Trophoblast cell (in vitro differentiated cells and primary cell): ENCODE measurements at regions not wholly inside any gene's neighbourhood (a gene's known extent, or its start where the extent isn't known, plus 50 kb on each side); places are given as distances from the start of the nearest gene placed in this dataset.

ENCODE experiments used
- DNase-seq, 2 donors: peaks; one replicate each; pipeline ENCODE4 v3.0.0-alpha.2; 2016
- H2AFZ ChIP-seq: 2 replicates; pipeline ENCODE4 v1.6.1; 2013; ENCODE audit warnings: low read length, moderate library complexity, mild to moderate bottlenecking; ENCODE audit not compliant: insufficient read depth, poor library complexity
- H2AK5ac ChIP-seq: 2 replicates; pipeline ENCODE4 v1.6.1; 2013; ENCODE audit warnings: mild to moderate bottlenecking, low read length
- H2BK120ac ChIP-seq: 2 replicates; pipeline ENCODE4 v1.6.1; 2013; ENCODE audit warnings: low read length, mild to moderate bottlenecking, moderate library complexity; ENCODE audit not compliant: insufficient read depth, poor library complexity
- H2BK12ac ChIP-seq: 2 replicates; pipeline ENCODE4 v1.6.1; 2013; ENCODE audit warnings: mild to moderate bottlenecking, low read length, moderate library complexity
- H2BK5ac ChIP-seq: 2 replicates; pipeline ENCODE4 v1.6.1; 2013; ENCODE audit warnings: low read length, low read depth, moderate library complexity, mild to moderate bottlenecking; ENCODE audit not compliant: poor library complexity
- H3K14ac ChIP-seq: 2 replicates; pipeline ENCODE4 v1.6.1; 2013; ENCODE audit warnings: mild to moderate bottlenecking, low read length
- H3K18ac ChIP-seq: 2 replicates; pipeline ENCODE4 v1.6.1; 2013; ENCODE audit warnings: mild to moderate bottlenecking, low read length
- H3K23ac ChIP-seq: 2 replicates; pipeline ENCODE4 v1.6.1; 2013; ENCODE audit warnings: low read length
- H3K27ac ChIP-seq: 2 replicates; pipeline ENCODE4 v1.5.1; 2013; ENCODE audit warnings: low read depth, mild to moderate bottlenecking, inconsistent platforms, low read length, moderate library complexity
- H3K27me3 ChIP-seq: 2 replicates; pipeline ENCODE4 v1.6.1; 2013; ENCODE audit warnings: inconsistent platforms, mild to moderate bottlenecking, low read length, moderate library complexity; ENCODE audit not compliant: insufficient read depth
- H3K36me3 ChIP-seq, 2 experiments: 1 replicate in 1 of 2; 2 replicates in 1 of 2; pipeline ENCODE4 v1.6.1; 2013; ENCODE audit warnings: low read length in 2 of 2, mild to moderate bottlenecking in 2 of 2, moderate library complexity in 1 of 2; ENCODE audit not compliant: insufficient read depth in 2 of 2, control insufficient read depth in 1 of 2
- H3K4ac ChIP-seq: 2 replicates; pipeline ENCODE4 v1.6.1; 2013; ENCODE audit warnings: low read depth, mild to moderate bottlenecking, low read length, moderate library complexity
- H3K4me1 ChIP-seq, 2 experiments: 1 replicate in 1 of 2; 2 replicates in 1 of 2; pipeline ENCODE4 v1.6.1; 2013; ENCODE audit warnings: low read length in 2 of 2, mild to moderate bottlenecking in 2 of 2, moderate library complexity in 1 of 2; ENCODE audit not compliant: insufficient read depth in 2 of 2, control insufficient read depth in 1 of 2
- H3K4me2 ChIP-seq: 2 replicates; pipeline ENCODE4 v1.6.1; 2013; ENCODE audit warnings: inconsistent platforms, mild to moderate bottlenecking, low read length, moderate library complexity
- H3K4me3 ChIP-seq: 2 replicates; pipeline ENCODE4 v1.5.1; 2013; ENCODE audit warnings: mild to moderate bottlenecking, low read depth, low read length, inconsistent platforms
- H3K79me1 ChIP-seq: one replicate; pipeline ENCODE4 v1.6.1; 2013; ENCODE audit warnings: low read length
- H3K79me2 ChIP-seq: 2 replicates; pipeline ENCODE4 v1.6.1; 2013; ENCODE audit warnings: low read length, mild to moderate bottlenecking; ENCODE audit not compliant: control insufficient read depth, insufficient read depth, poor library complexity
- H3K9ac ChIP-seq: 2 replicates; pipeline ENCODE4 v1.6.1; 2013; ENCODE audit warnings: mild to moderate bottlenecking, low read length
- H3K9me3 ChIP-seq: 2 replicates; pipeline ENCODE4 v1.6.1; 2013; ENCODE audit warnings: low read depth, mild to moderate bottlenecking, control low read depth, inconsistent platforms, low read length; ENCODE audit not compliant: insufficient read depth
- H4K12ac ChIP-seq: 2 replicates; pipeline ENCODE4 v1.6.1; 2013; ENCODE audit warnings: low read depth, mild to moderate bottlenecking, low read length, moderate library complexity
- H4K8ac ChIP-seq: 2 replicates; pipeline ENCODE4 v1.6.1; 2013; ENCODE audit warnings: low read depth, mild to moderate bottlenecking, low read length, moderate library complexity
- H4K91ac ChIP-seq: one replicate; pipeline ENCODE4 v1.6.1; 2013; ENCODE audit warnings: low read depth, mild to moderate bottlenecking, low read length, moderate library complexity
- WGBS: extraction: QIAGEN DNeasy Blood & Tissue Kit; methylation state at CpG from one replicate; pipeline ENCODE4 v1.1.7; 2013; ENCODE audit warnings: missing lambda C conversion rate; ENCODE audit not compliant: insufficient read length, insufficient coverage; ENCODE audit errors: extremely low coverage; 5-methylcytosine and 5-hydroxymethylcytosine counted together

DNA sequence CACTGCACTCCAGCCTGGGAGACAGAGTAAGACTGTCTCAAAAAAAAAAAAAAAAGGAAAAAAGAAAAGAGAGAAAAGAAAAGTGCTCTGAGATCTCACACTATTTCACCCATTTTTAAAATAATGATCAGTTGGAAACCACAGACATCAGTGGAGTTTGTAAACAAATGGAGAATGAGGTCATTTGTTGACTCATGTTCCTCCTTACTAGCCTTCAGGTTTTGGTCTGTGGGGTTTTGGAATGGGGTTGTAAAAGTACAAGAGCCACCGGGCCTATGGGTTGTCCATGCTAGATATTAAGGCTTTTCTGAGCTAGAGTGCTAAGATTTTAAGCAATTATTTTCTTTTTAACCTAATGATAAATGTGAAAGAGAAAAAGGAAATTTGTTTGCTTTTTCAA lies 104.4 kb upstream of the PRL start:
- H3K36me3 ChIP-seq, result no peaks in the 10 kb centered on the region
- H3K23ac ChIP-seq, result no peak overlapping the region
- H4K12ac ChIP-seq, result no peak overlapping the region
- peaks cover 1% of the 10 kb centered on the region for H3K9me3 ChIP-seq
- H3K4me1 ChIP-seq, result no peaks in the 10 kb centered on the region
- no peaks in the 10 kb centered on the region for H3K79me2 ChIP-seq
- H3K9ac ChIP-seq, result no peak overlapping the region
- no CpG with 5 or more reads among the region's 1 CpG for WGBS
- H3K27me3 ChIP-seq, result no peaks in the 10 kb centered on the region
- no peak overlapping the region for H3K27ac ChIP-seq
- no peak overlapping the region for H3K18ac ChIP-seq
- H3K4ac ChIP-seq, result no peak overlapping the region
- H2AFZ ChIP-seq, result no peak overlapping the region
- no peaks in the 10 kb centered on the region for H3K79me1 ChIP-seq
- H2AK5ac ChIP-seq, result no peak overlapping the region
- DNase-seq, result no peak
- no peak overlapping the region for H2BK120ac ChIP-seq
- H3K14ac ChIP-seq, result no peak overlapping the region
- no peak overlapping the region for H4K91ac ChIP-seq
- H3K4me2 ChIP-seq, result no peak overlapping the region
- no peak overlapping the region for H3K4me3 ChIP-seq
- H2BK12ac ChIP-seq, result no peak overlapping the region
- no peak overlapping the region for H2BK5ac ChIP-seq
- no peak overlapping the region for H4K8ac ChIP-seq

DNA sequence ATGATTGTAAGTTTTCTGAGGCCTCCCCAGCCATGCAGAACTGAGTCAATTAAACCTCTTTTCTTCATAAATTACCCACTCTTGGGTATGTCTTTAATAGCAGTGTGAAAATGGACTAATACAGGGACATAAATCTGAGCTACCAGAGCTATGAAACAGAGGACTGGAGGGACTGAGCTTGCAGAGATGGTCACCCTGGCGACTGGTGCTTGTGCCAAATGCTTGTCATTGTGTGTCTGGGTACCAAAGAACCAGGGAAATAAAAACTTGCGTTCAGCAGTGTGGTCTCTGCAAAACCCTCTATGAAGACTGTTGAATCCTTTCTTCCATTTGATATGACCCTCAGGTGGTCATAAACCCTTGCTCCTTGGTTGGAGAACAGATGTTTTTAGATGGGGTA lies 105.1 kb upstream of the PRL start:
- no peak overlapping the region for H2BK12ac ChIP-seq
- H3K4ac ChIP-seq, result no peak overlapping the region
- H4K12ac ChIP-seq, result no peak overlapping the region
- no peak overlapping the region for H2BK120ac ChIP-seq
- H2AK5ac ChIP-seq, result no peak overlapping the region
- H2BK5ac ChIP-seq, result no peak overlapping the region
- H3K36me3 ChIP-seq, result no peaks in the 10 kb centered on the region
- H4K8ac ChIP-seq, result no peak overlapping the region
- H3K4me3 ChIP-seq, result no peak overlapping the region
- peaks cover 1% of the 10 kb centered on the region for H3K9me3 ChIP-seq
- H3K14ac ChIP-seq, result no peak overlapping the region
- no CpG with 5 or more reads among the region's 2 CpGs for WGBS
- no peaks in the 10 kb centered on the region for H3K4me1 ChIP-seq
- no peak overlapping the region for H3K27ac ChIP-seq
- no peak overlapping the region for H2AFZ ChIP-seq
- no peak overlapping the region for H3K4me2 ChIP-seq
- no peak overlapping the region for H3K18ac ChIP-seq
- no peaks in the 10 kb centered on the region for H3K79me1 ChIP-seq
- H3K27me3 ChIP-seq, result no peaks in the 10 kb centered on the region
- H4K91ac ChIP-seq, result no peak overlapping the region
- no peak overlapping the region for H3K9ac ChIP-seq
- H3K79me2 ChIP-seq, result no peaks in the 10 kb centered on the region
- H3K23ac ChIP-seq, result no peak overlapping the region
- DNase-seq, result no peak

DNA sequence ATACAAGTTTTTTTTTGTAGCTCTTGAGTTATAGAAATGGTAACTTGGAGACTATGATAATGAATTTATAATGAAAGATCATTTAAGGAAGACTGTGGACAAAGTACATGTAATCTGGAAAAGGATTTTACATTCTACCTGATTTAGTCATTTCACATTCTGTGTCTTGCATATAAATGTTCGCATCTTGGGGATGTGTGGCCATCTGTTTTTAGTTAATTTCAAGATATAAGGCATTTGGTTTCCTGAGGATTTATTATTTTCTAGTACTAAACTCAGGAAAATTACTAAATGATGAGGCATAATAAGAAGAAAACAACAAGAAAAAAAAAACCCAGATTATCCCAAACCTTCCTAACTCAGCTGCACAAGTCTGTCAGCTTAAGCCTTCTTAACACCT lies 112.7 kb upstream of the PRL start:
- no peak overlapping the region for H2AFZ ChIP-seq
- no peak overlapping the region for H3K27ac ChIP-seq
- DNase-seq, result no peak
- no peak overlapping the region for H2AK5ac ChIP-seq
- no peak overlapping the region for H4K8ac ChIP-seq
- no peak overlapping the region for H4K91ac ChIP-seq
- no peaks in the 10 kb centered on the region for H3K4me1 ChIP-seq
- no peak overlapping the region for H2BK12ac ChIP-seq
- H3K36me3 ChIP-seq, result no peaks in the 10 kb centered on the region
- H3K79me2 ChIP-seq, result no peaks in the 10 kb centered on the region
- no peak overlapping the region for H3K4me2 ChIP-seq
- no peaks in the 10 kb centered on the region for H3K9me3 ChIP-seq
- H2BK5ac ChIP-seq, result no peak overlapping the region
- H3K23ac ChIP-seq, result no peak overlapping the region
- H3K27me3 ChIP-seq, result no peaks in the 10 kb centered on the region
- H3K4ac ChIP-seq, result no peak overlapping the region
- no peaks in the 10 kb centered on the region for H3K79me1 ChIP-seq
- H3K14ac ChIP-seq, result no peak overlapping the region
- H3K4me3 ChIP-seq, result no peak overlapping the region
- H3K9ac ChIP-seq, result no peak overlapping the region
- no peak overlapping the region for H4K12ac ChIP-seq
- H2BK120ac ChIP-seq, result no peak overlapping the region
- WGBS, result no CpG with 5 or more reads among the region's 1 CpG
- no peak overlapping the region for H3K18ac ChIP-seq

DNA sequence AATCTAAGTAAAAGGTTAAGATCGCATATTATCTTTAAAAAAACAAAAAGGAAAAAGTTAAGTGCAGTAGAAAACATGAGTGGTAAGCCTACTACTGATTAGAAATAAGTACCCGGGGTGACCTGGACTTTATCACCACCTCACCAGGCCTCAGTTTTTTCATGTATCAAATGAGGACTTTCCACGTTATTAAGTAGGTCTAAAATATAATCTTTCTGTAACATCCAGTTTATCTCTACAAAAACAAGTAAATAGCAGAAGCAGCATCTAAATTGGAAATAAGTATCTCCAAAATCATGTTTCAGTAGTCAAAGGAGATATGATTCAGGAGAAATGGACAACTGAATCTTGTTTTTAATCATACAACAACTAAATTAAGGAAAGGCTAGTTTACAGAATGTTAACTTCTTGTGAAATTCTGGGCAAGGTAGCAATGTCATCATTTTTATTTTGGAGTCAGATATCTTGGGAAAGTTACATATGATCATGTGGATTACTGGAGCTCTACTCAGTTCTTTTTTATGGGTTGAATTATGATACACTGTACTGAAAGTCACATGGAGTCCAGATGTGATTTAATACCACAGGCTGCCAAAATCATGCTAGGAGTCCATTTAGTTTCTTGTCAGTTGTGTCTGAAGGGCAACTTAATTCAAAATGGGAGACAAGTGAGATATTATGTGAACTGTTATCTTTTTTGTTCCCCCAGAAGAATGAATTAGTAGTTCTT lies 114.7 kb upstream of the PRL start:
- Histone ChIP-seq H4K8ac (no peak overlapping the region), H3K79me2 (no peaks in the 10 kb centered on the region), H3K9me3 (no peaks in the 10 kb centered on the region), H4K12ac (no peak overlapping the region), H3K27ac (no peak overlapping the region), H2AK5ac (no peak overlapping the region), H3K4ac (no peak overlapping the region), H4K91ac (no peak overlapping the region), H2BK12ac (no peak overlapping the region), H2BK5ac (no peak overlapping the region), H2AFZ (no peak overlapping the region), H3K4me3 (no peak overlapping the region), H3K9ac (no peak overlapping the region), H3K4me2 (no peak overlapping the region), H3K27me3 (no peaks in the 10 kb centered on the region), H2BK120ac (no peak overlapping the region), H3K79me1 (no peaks in the 10 kb centered on the region), H3K23ac (no peak overlapping the region), H3K18ac (no peak overlapping the region), H3K14ac (no peak overlapping the region), H3K4me1 (no peaks in the 10 kb centered on the region), H3K36me3 (no peaks in the 10 kb centered on the region)
- no CpG with 5 or more reads among the region's 3 CpGs for WGBS
- DNase-seq, result no peak
